Naive thymus-derived CD4-positive, alpha-beta T cell (primary cell): ENCODE measurements at regions not wholly inside any gene's neighbourhood (a gene's known extent, or its start where the extent isn't known, plus 50 kb on each side); places are given as distances from the start of the nearest gene placed in this dataset.

Source experiments
- ATAC-seq: fragments of 150-1000 bp; cut with Tn5 transposase; 2 replicates; pipeline ENCODE4 v1.10.0; 2021; ENCODE audit warnings: mild to moderate bottlenecking, moderate library complexity
- CTCF ChIA-PET: fragments of 350-600 bp; sonication (Branson Sonifier 250); formaldehyde crosslinking; loops from one replicate; lab custom pipeline; 2021; ENCODE audit warnings: antibody characterized with exemption; lab: Charles Lee
- POLR2A ChIA-PET: fragments of 350-600 bp; sonication (Branson Sonifier 250); formaldehyde crosslinking; loops from one replicate; lab custom pipeline; 2021; ENCODE audit warnings: antibody characterized with exemption, inconsistent platforms; lab: Charles Lee
- DNase-seq, 9 donors: peaks; one replicate each; pipeline versions ENCODE4 v3.0.0 to v3.0.0-alpha.2; 2020 to 2022; ENCODE audit warnings: mixed read lengths in 1 of 9
- H3K27ac ChIP-seq: one replicate; pipeline ENCODE4 v1.7.0; 2013; ENCODE audit warnings: mild to moderate bottlenecking, low read depth, low read length, moderate library complexity
- H3K27me3 ChIP-seq, 2 donors: one replicate each; pipeline ENCODE4 v1.7.0; 2013; ENCODE audit warnings: low read length in 2 of 2, mild to moderate bottlenecking in 2 of 2, moderate library complexity in 2 of 2; ENCODE audit not compliant: control insufficient read depth in 2 of 2, insufficient read depth in 2 of 2
- H3K36me3 ChIP-seq, 3 experiments: 1 replicate in 2 of 3; 2 replicates in 1 of 3; pipeline ENCODE4 v1.7.0; 2013; ENCODE audit warnings: low read length in 3 of 3, mild to moderate bottlenecking in 3 of 3, moderate library complexity in 1 of 3; ENCODE audit not compliant: insufficient read depth in 3 of 3, control insufficient read depth in 2 of 3
- H3K4me1 ChIP-seq, 2 donors: one replicate each; pipeline ENCODE4 v1.7.0; 2013; ENCODE audit warnings: low read length in 2 of 2, mild to moderate bottlenecking in 2 of 2, moderate library complexity in 1 of 2; ENCODE audit not compliant: control insufficient read depth in 2 of 2, insufficient read depth in 2 of 2
- H3K4me3 ChIP-seq: 2 replicates; pipeline ENCODE4 v1.7.0; 2013; ENCODE audit warnings: mild to moderate bottlenecking, low read length
- H3K9me3 ChIP-seq, 3 experiments: 1 replicate in 2 of 3; 2 replicates in 1 of 3; pipeline ENCODE4 v1.7.0; 2013; ENCODE audit warnings: low read length in 3 of 3; ENCODE audit not compliant: control insufficient read depth in 2 of 3
- H3K27ac Mint-ChIP-seq, 9 donors: one replicate each; pipeline ENCODE4 v1.8.0; 2020 to 2022; ENCODE audit warnings: mixed read lengths in 9 of 9, mild to moderate bottlenecking in 8 of 9, moderate library complexity in 5 of 9, inconsistent platforms in 2 of 9
- H3K27me3 Mint-ChIP-seq, 5 donors: one replicate each; pipeline ENCODE4 v1.8.0; 2021 to 2022; ENCODE audit warnings: mixed read lengths in 5 of 5, mild to moderate bottlenecking in 1 of 5
- H3K36me3 Mint-ChIP-seq, 5 donors: one replicate each; pipeline ENCODE4 v1.8.0; 2020 to 2022; ENCODE audit warnings: mixed read lengths in 5 of 5, mild to moderate bottlenecking in 3 of 5, inconsistent platforms in 1 of 5
- H3K4me1 Mint-ChIP-seq, 7 donors: one replicate each; pipeline ENCODE4 v1.8.0; 2020 to 2022; ENCODE audit warnings: mixed read lengths in 7 of 7, mild to moderate bottlenecking in 3 of 7, inconsistent platforms in 1 of 7
- H3K4me3 Mint-ChIP-seq, 10 donors: one replicate each; pipeline ENCODE4 v1.8.0; 2020 to 2022; ENCODE audit warnings: mild to moderate bottlenecking in 10 of 10, mixed read lengths in 10 of 10, moderate library complexity in 6 of 10, inconsistent platforms in 2 of 10
- H3K9me3 Mint-ChIP-seq, 11 donors: one replicate each; pipeline ENCODE4 v1.8.0; 2020 to 2022; ENCODE audit warnings: mixed read lengths in 11 of 11, mild to moderate bottlenecking in 4 of 11, inconsistent platforms in 1 of 11, moderate library complexity in 1 of 11
- intact Hi-C, 2 donors: fragments of 100-400 bp; cut with micrococcal nuclease; formaldehyde crosslinking; loops; one replicate each; pipeline ENCODE4 v1.15.1; 2023

GRCh38 chr5:18487928-18488480 is 853.7 kb downstream of the TAF11L14 start:
- Mint-ChIP-seq H3K4me3 (no peak overlapping the region), H3K27me3 (no peaks in the 10 kb centered on the region), H3K36me3 (no peaks in the 10 kb centered on the region), H3K27ac (no peak overlapping the region), H3K4me1 (no peaks in the 10 kb centered on the region), H3K9me3 (peaks cover 0 to 26% (median 1%) of the 10 kb centered on the region in 11 donors)
- Histone ChIP-seq H3K36me3 (no peaks in the 10 kb centered on the region), H3K4me1 (no peaks in the 10 kb centered on the region), H3K9me3 (no peaks in the 10 kb centered on the region), H3K27ac (no peak overlapping the region), H3K4me3 (no peak overlapping the region), H3K27me3 (no peaks in the 10 kb centered on the region)
- intact Hi-C loops = no loop called here
- CTCF ChIA-PET = no interaction called here
- POLR2A ChIA-PET = no interaction called here
- no peak for ATAC-seq
- no peak for DNase-seq

GRCh38 chr5:18489703-18490102 is 855.4 kb downstream of the TAF11L14 start:
- Histone ChIP-seq H3K9me3 (no peaks in the 10 kb centered on the region), H3K4me3 (no peak overlapping the region), H3K27me3 (no peaks in the 10 kb centered on the region), H3K36me3 (no peaks in the 10 kb centered on the region), H3K27ac (no peak overlapping the region), H3K4me1 (no peaks in the 10 kb centered on the region)
- POLR2A ChIA-PET = no interaction called here
- intact Hi-C loops = no loop called here
- ATAC-seq (no peak), DNase-seq (no peak)
- Mint-ChIP-seq H3K27ac (no peak overlapping the region), H3K27me3 (no peaks in the 10 kb centered on the region), H3K36me3 (no peaks in the 10 kb centered on the region), H3K4me1 (no peaks in the 10 kb centered on the region), H3K9me3 (peaks cover 0 to 13% (median 2%) of the 10 kb centered on the region in 11 donors), H3K4me3 (no peak overlapping the region)
- CTCF ChIA-PET = no interaction called here

DNA sequence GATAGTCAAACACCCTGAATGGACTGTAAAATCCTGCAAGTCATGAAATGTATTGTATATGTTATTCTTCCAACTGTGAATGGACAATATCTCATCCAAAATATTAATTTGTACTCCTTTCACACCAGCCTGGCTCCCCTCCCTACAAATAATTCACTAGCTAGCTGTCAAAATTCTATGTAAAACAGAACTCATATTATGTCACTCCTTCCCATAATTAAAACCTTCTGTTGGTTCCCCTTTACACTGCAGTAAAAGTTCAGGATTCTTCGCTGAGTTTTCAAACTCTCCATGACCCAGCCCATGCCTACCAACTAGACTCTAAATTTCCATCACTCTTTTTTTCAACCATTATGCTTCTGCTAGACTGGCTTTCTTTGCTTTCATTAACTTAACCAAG is 857.1 kb downstream of the TAF11L14 start:
- Mint-ChIP-seq H3K4me3 (no peak overlapping the region), H3K36me3 (no peaks in the 10 kb centered on the region), H3K27ac (no peak overlapping the region), H3K4me1 (no peaks in the 10 kb centered on the region), H3K27me3 (no peaks in the 10 kb centered on the region), H3K9me3 (peaks cover 0 to 16% (median 3%) of the 10 kb centered on the region in 11 donors)
- no peaks in the 10 kb centered on the region for H3K36me3 ChIP-seq
- POLR2A ChIA-PET = no interaction called here
- no peak overlapping the region for H3K4me3 ChIP-seq
- intact Hi-C loops = no loop called here
- ATAC-seq (no peak), DNase-seq (no peak)
- CTCF ChIA-PET = interaction anchor here (0.6 kb wide), 1 partner anchor 145 kb away, joined by 3 read pairs; no protein-coding TSS in a partner anchor
- no peak overlapping the region for H3K27ac ChIP-seq
- H3K9me3 ChIP-seq = no peaks in the 10 kb centered on the region
- no peaks in the 10 kb centered on the region for H3K27me3 ChIP-seq
- no peaks in the 10 kb centered on the region for H3K4me1 ChIP-seq

GRCh38 chr5:18495157-18495556 is 860.9 kb downstream of the TAF11L14 start:
- peaks cover 0 to 16% (median 6%) of the 10 kb centered on the region in 11 donors for H3K9me3 Mint-ChIP-seq
- H3K4me3 ChIP-seq = no peak overlapping the region
- no peaks in the 10 kb centered on the region for H3K27me3 ChIP-seq
- ATAC-seq = no peak
- H3K36me3 ChIP-seq = no peaks in the 10 kb centered on the region
- H3K4me1 Mint-ChIP-seq = no peaks in the 10 kb centered on the region
- DNase-seq = no peak
- CTCF ChIA-PET = no interaction called here
- H3K27ac ChIP-seq = no peak overlapping the region
- H3K27me3 Mint-ChIP-seq = no peaks in the 10 kb centered on the region
- intact Hi-C loops = no loop called here
- H3K4me1 ChIP-seq = no peaks in the 10 kb centered on the region
- no peak overlapping the region for H3K27ac Mint-ChIP-seq
- no peaks in the 10 kb centered on the region for H3K36me3 Mint-ChIP-seq
- no peaks in the 10 kb centered on the region for H3K9me3 ChIP-seq
- POLR2A ChIA-PET = no interaction called here
- no peak overlapping the region for H3K4me3 Mint-ChIP-seq

DNA sequence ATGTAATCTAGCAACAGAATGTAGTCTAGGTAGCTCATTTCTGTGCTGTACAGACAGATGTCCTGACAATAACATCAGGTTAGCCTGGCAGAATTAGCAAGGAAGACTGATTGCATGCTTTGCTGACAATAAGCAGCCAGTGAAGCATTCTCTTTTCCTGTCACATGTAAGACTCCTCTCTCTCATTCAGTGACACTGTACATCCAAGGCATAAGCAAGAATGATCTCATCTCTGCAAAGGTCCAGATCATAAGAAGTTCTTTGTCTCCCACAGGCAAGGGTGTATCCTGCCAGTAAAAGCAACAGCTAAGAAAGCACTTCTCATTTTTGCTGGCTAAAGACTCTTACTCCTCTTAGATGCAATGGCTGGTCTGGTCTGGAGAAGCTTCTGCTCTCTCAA is 861.8 kb downstream of the TAF11L14 start:
- Histone ChIP-seq H3K27ac (no peak overlapping the region), H3K36me3 (no peaks in the 10 kb centered on the region), H3K4me3 (no peak overlapping the region), H3K27me3 (no peaks in the 10 kb centered on the region), H3K9me3 (no peaks in the 10 kb centered on the region), H3K4me1 (no peaks in the 10 kb centered on the region)
- H3K36me3 Mint-ChIP-seq = no peaks in the 10 kb centered on the region
- H3K9me3 Mint-ChIP-seq = peaks cover 0 to 15% (median 5%) of the 10 kb centered on the region in 11 donors
- no peak overlapping the region for H3K4me3 Mint-ChIP-seq
- DNase-seq (no peak), ATAC-seq (no peak)
- H3K4me1 Mint-ChIP-seq = no peaks in the 10 kb centered on the region
- CTCF ChIA-PET = no interaction called here
- H3K27ac Mint-ChIP-seq = no peak overlapping the region
- H3K27me3 Mint-ChIP-seq = no peaks in the 10 kb centered on the region
- POLR2A ChIA-PET = no interaction called here
- intact Hi-C loops = no loop called here

GRCh38 chr5:18497089-18497488 is 862.8 kb downstream of the TAF11L14 start:
- H3K4me1 Mint-ChIP-seq = no peaks in the 10 kb centered on the region
- no peaks in the 10 kb centered on the region for H3K36me3 ChIP-seq
- H3K4me3 Mint-ChIP-seq = no peak overlapping the region
- no peak for DNase-seq
- H3K27me3 Mint-ChIP-seq = no peaks in the 10 kb centered on the region
- no peaks in the 10 kb centered on the region for H3K27me3 ChIP-seq
- H3K36me3 Mint-ChIP-seq = no peaks in the 10 kb centered on the region
- ChIA-PET POLR2A (no interaction called here), CTCF (no interaction called here)
- no peaks in the 10 kb centered on the region for H3K9me3 ChIP-seq
- no peak overlapping the region for H3K27ac ChIP-seq
- H3K4me3 ChIP-seq = no peak overlapping the region
- H3K4me1 ChIP-seq = no peaks in the 10 kb centered on the region
- peaks cover 0 to 15% (median 5%) of the 10 kb centered on the region in 11 donors for H3K9me3 Mint-ChIP-seq
- intact Hi-C loops = no loop called here
- ATAC-seq = no peak
- H3K27ac Mint-ChIP-seq = no peak overlapping the region

DNA sequence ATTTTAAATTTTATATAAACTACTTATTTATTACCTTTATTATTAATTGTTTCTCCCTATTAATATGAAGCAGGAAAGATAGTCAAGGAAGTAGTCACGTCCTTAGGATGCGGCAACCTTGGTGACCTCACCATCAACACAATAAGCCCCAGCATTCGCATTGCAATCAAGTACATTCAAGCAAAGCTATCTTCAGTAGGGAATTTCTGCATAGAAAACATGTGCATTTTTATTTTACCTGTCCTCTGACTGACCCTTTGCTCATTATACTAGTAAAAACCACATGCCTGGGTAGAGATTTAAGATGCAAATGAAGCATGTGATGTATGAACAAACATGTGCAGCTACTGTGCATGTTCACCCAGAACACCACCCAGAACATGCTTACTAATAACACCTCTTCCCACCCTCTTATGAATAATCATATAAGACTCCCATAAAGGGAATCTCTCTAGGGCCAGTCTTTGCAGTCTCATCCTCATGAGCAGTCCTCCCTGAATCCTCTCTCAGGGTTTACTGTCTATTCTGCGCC is 869.6 kb downstream of the TAF11L14 start:
- intact Hi-C loops = no loop called here
- no peaks in the 10 kb centered on the region for H3K4me1 ChIP-seq
- Mint-ChIP-seq H3K4me3 (no peak overlapping the region), H3K27ac (no peak overlapping the region), H3K27me3 (no peaks in the 10 kb centered on the region), H3K4me1 (no peaks in the 10 kb centered on the region), H3K9me3 (peaks cover 0 to 23% (median 1%) of the 10 kb centered on the region in 11 donors), H3K36me3 (no peaks in the 10 kb centered on the region)
- H3K36me3 ChIP-seq = no peaks in the 10 kb centered on the region
- no peak overlapping the region for H3K27ac ChIP-seq
- no peaks in the 10 kb centered on the region for H3K9me3 ChIP-seq
- no peak overlapping the region for H3K4me3 ChIP-seq
- H3K27me3 ChIP-seq = no peaks in the 10 kb centered on the region
- ChIA-PET CTCF (no interaction called here), POLR2A (no interaction called here)
- no peak for DNase-seq
- no peak for ATAC-seq
